Caco-2 (cell line): ENCODE measurements at regions not wholly inside any gene's neighbourhood (a gene's known extent, or its start where the extent isn't known, plus 50 kb on each side); places are given as distances from the start of the nearest gene placed in this dataset.

Experiments
- BruUV-seq: library from RNA; stranded (reverse); fragments of 400-500 nt; replicated peaks from 2 replicates; lab custom pipeline; 2021; lab: Mats Ljungman, UMichigan
- CTCF ChIA-PET: fragments of 300-600 bp; sonication (Branson Sonifier 250); formaldehyde crosslinking; loops from one replicate; lab custom pipeline; 2022; ENCODE audit warnings: antibody characterized with exemption; lab: Charles Lee
- POLR2A ChIA-PET: fragments of 300-600 bp; sonication (Branson Sonifier 250); formaldehyde crosslinking; loops from one replicate; lab custom pipeline; 2022; ENCODE audit warnings: antibody characterized with exemption; lab: Charles Lee
- DNase-seq, 2 experiments: peaks; one replicate each; pipeline versions ENCODE4 v3.0.0 to v3.0.0-alpha.2; 2020 to 2022
- H3K27me3 ChIP-seq: replicated peaks from 2 replicates; pipeline ENCODE4 v1.6.0; 2011; ENCODE audit warnings: low read length; ENCODE audit not compliant: control insufficient read depth, insufficient read depth
- H3K36me3 ChIP-seq: 2 replicates; pipeline ENCODE4 v1.5.1; 2011; ENCODE audit warnings: low read length; ENCODE audit not compliant: control insufficient read depth, insufficient read depth
- H3K4me1 ChIP-seq: fragments of 250-450 bp; sonication (Bioruptor Pico); 2 replicates; pipeline ENCODE4 v1.5.1; 2020; ENCODE audit warnings: mild to moderate bottlenecking
- H3K4me3 ChIP-seq: 2 replicates; pipeline ENCODE4 v1.5.1; 2011; ENCODE audit warnings: low read depth, mild to moderate bottlenecking, control low read depth, low read length
- H3K9me3 ChIP-seq: fragments of 250-450 bp; sonication (Bioruptor Pico); 2 replicates; pipeline ENCODE4 v1.5.1; 2020; ENCODE audit warnings: mild to moderate bottlenecking, moderate library complexity
- H3K27ac Mint-ChIP-seq: one replicate; pipeline ENCODE4 v1.8.0; 2022; ENCODE audit warnings: mixed read lengths; ENCODE audit not compliant: unreplicated experiment
- H3K27me3 Mint-ChIP-seq: one replicate; pipeline ENCODE4 v1.8.0; 2022; ENCODE audit warnings: mixed read lengths; ENCODE audit not compliant: insufficient read depth, unreplicated experiment
- H3K36me3 Mint-ChIP-seq: one replicate; pipeline ENCODE4 v1.8.0; 2022; ENCODE audit warnings: mild to moderate bottlenecking, mixed read lengths; ENCODE audit not compliant: insufficient read depth, unreplicated experiment
- H3K4me1 Mint-ChIP-seq: one replicate; pipeline ENCODE4 v1.8.0; 2022; ENCODE audit warnings: low read depth, mixed read lengths; ENCODE audit not compliant: unreplicated experiment
- H3K4me3 Mint-ChIP-seq: one replicate; pipeline ENCODE4 v1.8.0; 2022; ENCODE audit warnings: mild to moderate bottlenecking, moderate library complexity, mixed read lengths; ENCODE audit not compliant: unreplicated experiment
- H3K9me3 Mint-ChIP-seq: one replicate; pipeline ENCODE4 v1.8.0; 2022; ENCODE audit warnings: mixed read lengths; ENCODE audit not compliant: unreplicated experiment
- intact Hi-C: fragments of 100-400 bp; cut with micrococcal nuclease; formaldehyde crosslinking; loops from one replicate; pipeline ENCODE4 v1.10.0; 2022; ENCODE audit not compliant: unreplicated experiment
- TF ChIP-seq, protein P1 (sequence below), 2 experiments: fragments of 200-600 bp in 1 of 2; IDR thresholded peaks; 1 replicate in 1 of 2; 2 replicates in 1 of 2; pipeline versions ENCODE4 v1.5.1 to v1.8.0; 2011 to 2022; ENCODE audit warnings: antibody characterized with exemption in 1 of 2, control low read depth in 1 of 2, inconsistent platforms in 1 of 2, low read depth in 1 of 2, low read length in 1 of 2, mild to moderate bottlenecking in 1 of 2, moderate library complexity in 1 of 2; ENCODE audit not compliant: insufficient read depth in 1 of 2, severe bottlenecking in 1 of 2, unreplicated experiment in 1 of 2

- intact Hi-C loops = no loop called here
- ChIA-PET POLR2A (no interaction called here), CTCF (no interaction called here)
- DNase-seq = no peak
- H3K27me3 Mint-ChIP-seq = peaks cover 26% of the 10 kb centered on the region
- no peaks in the 10 kb centered on the region for H3K4me1 Mint-ChIP-seq
- no peak overlapping the region for H3K4me3 ChIP-seq
- H3K4me1 ChIP-seq = no peaks in the 10 kb centered on the region
- no peaks in the 10 kb centered on the region for H3K27me3 ChIP-seq
- no TSS peak for BruUV-seq
- H3K9me3 ChIP-seq = peaks cover 8% of the 10 kb centered on the region; the same call in 1 of the 2 replicates
- no peaks in the 10 kb centered on the region for H3K9me3 Mint-ChIP-seq
- no peaks in the 10 kb centered on the region for H3K36me3 ChIP-seq
- no peak overlapping the region for H3K27ac Mint-ChIP-seq
- H3K36me3 Mint-ChIP-seq = no peaks in the 10 kb centered on the region
- no peak overlapping the region for H3K4me3 Mint-ChIP-seq
- TF ChIP-seq, protein P1, sequence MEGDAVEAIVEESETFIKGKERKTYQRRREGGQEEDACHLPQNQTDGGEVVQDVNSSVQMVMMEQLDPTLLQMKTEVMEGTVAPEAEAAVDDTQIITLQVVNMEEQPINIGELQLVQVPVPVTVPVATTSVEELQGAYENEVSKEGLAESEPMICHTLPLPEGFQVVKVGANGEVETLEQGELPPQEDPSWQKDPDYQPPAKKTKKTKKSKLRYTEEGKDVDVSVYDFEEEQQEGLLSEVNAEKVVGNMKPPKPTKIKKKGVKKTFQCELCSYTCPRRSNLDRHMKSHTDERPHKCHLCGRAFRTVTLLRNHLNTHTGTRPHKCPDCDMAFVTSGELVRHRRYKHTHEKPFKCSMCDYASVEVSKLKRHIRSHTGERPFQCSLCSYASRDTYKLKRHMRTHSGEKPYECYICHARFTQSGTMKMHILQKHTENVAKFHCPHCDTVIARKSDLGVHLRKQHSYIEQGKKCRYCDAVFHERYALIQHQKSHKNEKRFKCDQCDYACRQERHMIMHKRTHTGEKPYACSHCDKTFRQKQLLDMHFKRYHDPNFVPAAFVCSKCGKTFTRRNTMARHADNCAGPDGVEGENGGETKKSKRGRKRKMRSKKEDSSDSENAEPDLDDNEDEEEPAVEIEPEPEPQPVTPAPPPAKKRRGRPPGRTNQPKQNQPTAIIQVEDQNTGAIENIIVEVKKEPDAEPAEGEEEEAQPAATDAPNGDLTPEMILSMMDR (IDR thresholded peaks at IDR 0.05; ENCODE audit: insufficient read depth in 1 of 2, low read depth in 1 of 2, low read length in 1 of 2, severe bottlenecking in 1 of 2, unreplicated experiment in 1 of 2) = no peak
Observed at GRCh38 chr7:132681951-132682350, 105.7 kb upstream of the PLXNA4 start.

DNA sequence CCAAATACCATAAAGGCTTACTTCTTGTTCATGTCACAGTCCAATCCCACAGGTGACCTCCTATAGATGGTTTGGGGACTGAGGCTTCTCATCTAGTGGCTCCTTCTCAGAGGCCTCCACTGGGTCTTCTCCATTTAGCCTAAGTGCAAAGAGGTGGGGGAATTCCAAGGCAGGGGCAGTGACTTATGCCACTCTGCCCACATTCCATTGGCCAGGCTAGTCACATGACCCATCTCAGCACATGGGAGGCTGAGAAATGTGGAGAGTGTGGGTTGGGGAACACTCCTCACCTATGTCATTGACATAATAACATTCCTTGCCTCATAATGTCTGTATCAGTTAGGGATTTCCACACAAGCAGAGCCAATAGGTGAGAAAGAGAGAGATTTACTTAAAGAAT is 104.3 kb upstream of the PLXNA4 start:
- Histone ChIP-seq H3K27me3 (no peaks in the 10 kb centered on the region), H3K4me3 (no peak overlapping the region), H3K4me1 (no peaks in the 10 kb centered on the region), H3K36me3 (no peaks in the 10 kb centered on the region), H3K9me3 (no peaks in the 10 kb centered on the region)
- no peaks in the 10 kb centered on the region for H3K36me3 Mint-ChIP-seq
- no peaks in the 10 kb centered on the region for H3K9me3 Mint-ChIP-seq
- no peak overlapping the region for H3K27ac Mint-ChIP-seq
- H3K4me3 Mint-ChIP-seq = no peak overlapping the region
- intact Hi-C loops = no loop called here
- DNase-seq = no peak
- H3K4me1 Mint-ChIP-seq = no peaks in the 10 kb centered on the region
- BruUV-seq = no TSS peak
- ChIA-PET POLR2A (no interaction called here), CTCF (no interaction called here)
- peaks cover 31% of the 10 kb centered on the region for H3K27me3 Mint-ChIP-seq
- TF ChIP-seq, protein P1 (IDR thresholded peaks at IDR 0.05; ENCODE audit: insufficient read depth in 1 of 2, low read depth in 1 of 2, low read length in 1 of 2, severe bottlenecking in 1 of 2, unreplicated experiment in 1 of 2) = no peak

DNA sequence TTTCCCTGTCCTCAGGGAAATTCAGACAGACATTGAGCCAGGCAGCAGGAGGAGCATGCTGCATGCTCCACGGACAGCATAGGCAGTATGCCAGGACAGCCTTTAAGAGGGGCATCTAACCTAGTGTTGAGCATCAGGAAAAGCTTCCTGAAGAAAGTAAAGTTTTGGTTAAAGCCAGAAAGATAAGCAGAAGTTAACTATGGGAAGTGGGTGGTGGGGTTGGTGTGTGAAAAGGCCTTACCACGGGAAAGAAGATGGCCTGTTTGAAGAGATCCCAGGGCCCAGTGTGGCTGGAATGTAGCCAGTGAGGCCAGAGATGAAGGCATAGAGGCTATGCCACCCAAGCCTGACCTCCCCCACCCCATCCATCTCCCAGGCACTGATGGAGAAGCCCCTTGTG is 102.4 kb upstream of the PLXNA4 start:
- H3K27me3 Mint-ChIP-seq = peaks cover 28% of the 10 kb centered on the region
- H3K4me1 Mint-ChIP-seq = no peaks in the 10 kb centered on the region
- intact Hi-C loops = no loop called here
- DNase-seq = no peak
- no peak overlapping the region for H3K27ac Mint-ChIP-seq
- CTCF ChIA-PET = no interaction called here
- H3K36me3 Mint-ChIP-seq = no peaks in the 10 kb centered on the region
- no peaks in the 10 kb centered on the region for H3K9me3 Mint-ChIP-seq
- POLR2A ChIA-PET = no interaction called here
- H3K4me3 ChIP-seq = no peak overlapping the region
- no peaks in the 10 kb centered on the region for H3K9me3 ChIP-seq
- H3K27me3 ChIP-seq = no peaks in the 10 kb centered on the region
- no peaks in the 10 kb centered on the region for H3K4me1 ChIP-seq
- no peaks in the 10 kb centered on the region for H3K36me3 ChIP-seq
- BruUV-seq = no TSS peak
- no peak overlapping the region for H3K4me3 Mint-ChIP-seq
- TF ChIP-seq, protein P1 (IDR thresholded peaks at IDR 0.05; ENCODE audit: insufficient read depth in 1 of 2, low read depth in 1 of 2, low read length in 1 of 2, severe bottlenecking in 1 of 2, unreplicated experiment in 1 of 2) = no peak
